ENCODE measurements at regions not wholly inside any gene's neighbourhood (a gene's known extent, or its start where the extent isn't known, plus 50 kb on each side); places are given as distances from the start of the nearest gene placed in this dataset.

GRCh38 chr1:209094384-209094783 lies 489.1 kb upstream of the CAMK1G start:
- Mint-ChIP-seq H3K9me3 (peaks cover 5% of the 10 kb centered on the region; the same call in 2 of the 3 replicates), H3K4me3 (no peak overlapping the region), H3K27me3 (ENCODE audit: insufficient read depth, low read depth, poor library complexity) (no peaks in the 10 kb centered on the region), H3K36me3 (ENCODE audit: low read depth) (no peaks in the 10 kb centered on the region), H3K27ac (no peak overlapping the region; the same call in 1 of the 2 replicates), H3K4me1 (no peaks in the 10 kb centered on the region)
- Histone ChIP-seq H3K27me3 (ENCODE audit: insufficient read depth) (no peaks in the 10 kb centered on the region), H4K20me1 (replicated peaks; ENCODE audit: insufficient read depth) (no peaks in the 10 kb centered on the region), H3F3A (replicated peaks; ENCODE audit: low read depth) (no peaks in the 10 kb centered on the region), H3K79me2 (replicated peaks; ENCODE audit: insufficient read depth) (no peaks in the 10 kb centered on the region), H3K4me2 (no peak overlapping the region), H3K27ac (ENCODE audit: low read depth) (no peak overlapping the region), H3K36me3 (ENCODE audit: insufficient read depth) (no peaks in the 10 kb centered on the region), H3K4me3 (no peak overlapping the region), H3K4me1 (ENCODE audit: insufficient read depth) (no peaks in the 10 kb centered on the region), H2AFZ (no peak overlapping the region), H3K9me2 (ENCODE audit: insufficient read depth) (no peaks in the 10 kb centered on the region)
- DNase-seq (ENCODE audit: low spot score): peak; percentile 54
- ATAC-seq: peak; percentile 81
- TF ChIP-seq STAT1 (IDR thresholded peaks at IDR 0.05; ENCODE audit: unreplicated experiment): no peak
- TF ChIP-seq, protein P1, sequence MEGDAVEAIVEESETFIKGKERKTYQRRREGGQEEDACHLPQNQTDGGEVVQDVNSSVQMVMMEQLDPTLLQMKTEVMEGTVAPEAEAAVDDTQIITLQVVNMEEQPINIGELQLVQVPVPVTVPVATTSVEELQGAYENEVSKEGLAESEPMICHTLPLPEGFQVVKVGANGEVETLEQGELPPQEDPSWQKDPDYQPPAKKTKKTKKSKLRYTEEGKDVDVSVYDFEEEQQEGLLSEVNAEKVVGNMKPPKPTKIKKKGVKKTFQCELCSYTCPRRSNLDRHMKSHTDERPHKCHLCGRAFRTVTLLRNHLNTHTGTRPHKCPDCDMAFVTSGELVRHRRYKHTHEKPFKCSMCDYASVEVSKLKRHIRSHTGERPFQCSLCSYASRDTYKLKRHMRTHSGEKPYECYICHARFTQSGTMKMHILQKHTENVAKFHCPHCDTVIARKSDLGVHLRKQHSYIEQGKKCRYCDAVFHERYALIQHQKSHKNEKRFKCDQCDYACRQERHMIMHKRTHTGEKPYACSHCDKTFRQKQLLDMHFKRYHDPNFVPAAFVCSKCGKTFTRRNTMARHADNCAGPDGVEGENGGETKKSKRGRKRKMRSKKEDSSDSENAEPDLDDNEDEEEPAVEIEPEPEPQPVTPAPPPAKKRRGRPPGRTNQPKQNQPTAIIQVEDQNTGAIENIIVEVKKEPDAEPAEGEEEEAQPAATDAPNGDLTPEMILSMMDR (conservative IDR thresholded peaks at IDR 0.05; ENCODE audit: low read depth in 2 of 2): peak; percentile 45 to 59

DNA sequence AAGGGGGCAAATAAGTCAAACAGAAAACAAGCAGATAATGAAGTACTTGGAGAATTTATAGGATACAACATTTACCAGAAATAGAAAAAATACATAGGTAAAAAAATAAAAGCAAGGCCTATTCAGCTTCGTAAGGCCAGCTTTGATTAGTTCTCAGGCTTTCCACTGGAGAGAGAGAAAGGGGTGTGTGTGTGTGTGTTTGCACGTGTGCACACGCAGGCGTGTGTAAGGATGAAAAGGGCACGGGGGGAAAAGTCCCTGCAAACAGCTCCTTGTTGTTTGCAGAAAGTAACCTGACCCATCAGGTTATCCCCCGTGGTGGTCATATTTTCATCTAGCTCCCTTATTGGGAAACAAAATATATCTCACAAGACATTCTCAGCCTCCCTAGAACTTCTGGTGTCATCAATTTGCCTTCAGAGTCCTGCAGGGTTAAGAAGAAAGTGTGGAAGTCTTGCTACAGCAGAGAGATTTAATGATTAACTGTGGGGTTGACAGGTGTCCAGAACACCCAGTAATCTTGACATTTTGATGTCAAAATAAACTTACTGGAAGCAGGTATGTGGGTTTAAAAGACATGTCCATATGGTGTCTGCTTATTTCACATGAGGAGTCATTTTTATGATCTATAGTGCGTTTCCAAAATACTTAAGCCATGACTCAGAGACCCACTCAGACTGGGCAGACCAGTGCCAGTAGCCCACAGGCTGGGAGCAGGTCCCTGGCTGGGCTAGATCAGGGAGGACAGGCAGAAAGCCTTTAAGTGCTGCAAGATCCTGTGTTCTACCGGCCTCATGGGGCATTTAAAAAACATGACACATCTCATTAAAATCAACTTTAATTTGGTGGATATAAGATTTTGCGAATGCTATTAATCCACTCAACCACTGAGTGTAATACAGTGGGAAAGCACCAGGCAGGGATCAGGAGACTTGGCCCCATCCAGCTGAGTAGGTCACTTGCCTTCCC lies 487.6 kb upstream of the CAMK1G start:
- H3K27me3 ChIP-seq (ENCODE audit: insufficient read depth): no peaks in the 10 kb centered on the region
- no peak for DNase-seq (ENCODE audit: low spot score)
- no peaks in the 10 kb centered on the region for H3K4me1 Mint-ChIP-seq
- no peaks in the 10 kb centered on the region for H3K79me2 ChIP-seq (replicated peaks; ENCODE audit: insufficient read depth)
- H3K27ac Mint-ChIP-seq: no peak overlapping the region
- H3K4me1 ChIP-seq (ENCODE audit: insufficient read depth): no peaks in the 10 kb centered on the region
- ATAC-seq: no peak
- H3K27ac ChIP-seq (ENCODE audit: low read depth): no peak overlapping the region
- no peak overlapping the region for H3K4me2 ChIP-seq
- H3K36me3 Mint-ChIP-seq (ENCODE audit: low read depth): no peaks in the 10 kb centered on the region
- no peak overlapping the region for H3K4me3 ChIP-seq
- no peaks in the 10 kb centered on the region for H3F3A ChIP-seq (replicated peaks; ENCODE audit: low read depth)
- no peak overlapping the region for H3K4me3 Mint-ChIP-seq
- H3K36me3 ChIP-seq (ENCODE audit: insufficient read depth): no peaks in the 10 kb centered on the region
- H3K9me2 ChIP-seq (ENCODE audit: insufficient read depth): no peaks in the 10 kb centered on the region
- no peak overlapping the region for H2AFZ ChIP-seq
- H3K9me3 Mint-ChIP-seq: no peaks in the 10 kb centered on the region
- no peaks in the 10 kb centered on the region for H3K27me3 Mint-ChIP-seq (ENCODE audit: insufficient read depth, low read depth, poor library complexity)
- H4K20me1 ChIP-seq (replicated peaks; ENCODE audit: insufficient read depth): no peaks in the 10 kb centered on the region
- TF ChIP-seq ZNF114 (CRISPR knock-in tag; IDR thresholded peaks at IDR 0.05) (no peak), POLR2AphosphoS5 (IDR thresholded peaks at IDR 0.05; ENCODE audit: low read depth) (no peak), CREB1 (CRISPR knock-in tag; IDR thresholded peaks at IDR 0.05; ENCODE audit: low read depth) (no peak), NANOG (IDR thresholded peaks at IDR 0.05; ENCODE audit: borderline replicate concordance) (no peak), ZNF331 (CRISPR knock-in tag; IDR thresholded peaks at IDR 0.05; ENCODE audit: low read depth) (no peak)
- TF ChIP-seq, protein P2, sequence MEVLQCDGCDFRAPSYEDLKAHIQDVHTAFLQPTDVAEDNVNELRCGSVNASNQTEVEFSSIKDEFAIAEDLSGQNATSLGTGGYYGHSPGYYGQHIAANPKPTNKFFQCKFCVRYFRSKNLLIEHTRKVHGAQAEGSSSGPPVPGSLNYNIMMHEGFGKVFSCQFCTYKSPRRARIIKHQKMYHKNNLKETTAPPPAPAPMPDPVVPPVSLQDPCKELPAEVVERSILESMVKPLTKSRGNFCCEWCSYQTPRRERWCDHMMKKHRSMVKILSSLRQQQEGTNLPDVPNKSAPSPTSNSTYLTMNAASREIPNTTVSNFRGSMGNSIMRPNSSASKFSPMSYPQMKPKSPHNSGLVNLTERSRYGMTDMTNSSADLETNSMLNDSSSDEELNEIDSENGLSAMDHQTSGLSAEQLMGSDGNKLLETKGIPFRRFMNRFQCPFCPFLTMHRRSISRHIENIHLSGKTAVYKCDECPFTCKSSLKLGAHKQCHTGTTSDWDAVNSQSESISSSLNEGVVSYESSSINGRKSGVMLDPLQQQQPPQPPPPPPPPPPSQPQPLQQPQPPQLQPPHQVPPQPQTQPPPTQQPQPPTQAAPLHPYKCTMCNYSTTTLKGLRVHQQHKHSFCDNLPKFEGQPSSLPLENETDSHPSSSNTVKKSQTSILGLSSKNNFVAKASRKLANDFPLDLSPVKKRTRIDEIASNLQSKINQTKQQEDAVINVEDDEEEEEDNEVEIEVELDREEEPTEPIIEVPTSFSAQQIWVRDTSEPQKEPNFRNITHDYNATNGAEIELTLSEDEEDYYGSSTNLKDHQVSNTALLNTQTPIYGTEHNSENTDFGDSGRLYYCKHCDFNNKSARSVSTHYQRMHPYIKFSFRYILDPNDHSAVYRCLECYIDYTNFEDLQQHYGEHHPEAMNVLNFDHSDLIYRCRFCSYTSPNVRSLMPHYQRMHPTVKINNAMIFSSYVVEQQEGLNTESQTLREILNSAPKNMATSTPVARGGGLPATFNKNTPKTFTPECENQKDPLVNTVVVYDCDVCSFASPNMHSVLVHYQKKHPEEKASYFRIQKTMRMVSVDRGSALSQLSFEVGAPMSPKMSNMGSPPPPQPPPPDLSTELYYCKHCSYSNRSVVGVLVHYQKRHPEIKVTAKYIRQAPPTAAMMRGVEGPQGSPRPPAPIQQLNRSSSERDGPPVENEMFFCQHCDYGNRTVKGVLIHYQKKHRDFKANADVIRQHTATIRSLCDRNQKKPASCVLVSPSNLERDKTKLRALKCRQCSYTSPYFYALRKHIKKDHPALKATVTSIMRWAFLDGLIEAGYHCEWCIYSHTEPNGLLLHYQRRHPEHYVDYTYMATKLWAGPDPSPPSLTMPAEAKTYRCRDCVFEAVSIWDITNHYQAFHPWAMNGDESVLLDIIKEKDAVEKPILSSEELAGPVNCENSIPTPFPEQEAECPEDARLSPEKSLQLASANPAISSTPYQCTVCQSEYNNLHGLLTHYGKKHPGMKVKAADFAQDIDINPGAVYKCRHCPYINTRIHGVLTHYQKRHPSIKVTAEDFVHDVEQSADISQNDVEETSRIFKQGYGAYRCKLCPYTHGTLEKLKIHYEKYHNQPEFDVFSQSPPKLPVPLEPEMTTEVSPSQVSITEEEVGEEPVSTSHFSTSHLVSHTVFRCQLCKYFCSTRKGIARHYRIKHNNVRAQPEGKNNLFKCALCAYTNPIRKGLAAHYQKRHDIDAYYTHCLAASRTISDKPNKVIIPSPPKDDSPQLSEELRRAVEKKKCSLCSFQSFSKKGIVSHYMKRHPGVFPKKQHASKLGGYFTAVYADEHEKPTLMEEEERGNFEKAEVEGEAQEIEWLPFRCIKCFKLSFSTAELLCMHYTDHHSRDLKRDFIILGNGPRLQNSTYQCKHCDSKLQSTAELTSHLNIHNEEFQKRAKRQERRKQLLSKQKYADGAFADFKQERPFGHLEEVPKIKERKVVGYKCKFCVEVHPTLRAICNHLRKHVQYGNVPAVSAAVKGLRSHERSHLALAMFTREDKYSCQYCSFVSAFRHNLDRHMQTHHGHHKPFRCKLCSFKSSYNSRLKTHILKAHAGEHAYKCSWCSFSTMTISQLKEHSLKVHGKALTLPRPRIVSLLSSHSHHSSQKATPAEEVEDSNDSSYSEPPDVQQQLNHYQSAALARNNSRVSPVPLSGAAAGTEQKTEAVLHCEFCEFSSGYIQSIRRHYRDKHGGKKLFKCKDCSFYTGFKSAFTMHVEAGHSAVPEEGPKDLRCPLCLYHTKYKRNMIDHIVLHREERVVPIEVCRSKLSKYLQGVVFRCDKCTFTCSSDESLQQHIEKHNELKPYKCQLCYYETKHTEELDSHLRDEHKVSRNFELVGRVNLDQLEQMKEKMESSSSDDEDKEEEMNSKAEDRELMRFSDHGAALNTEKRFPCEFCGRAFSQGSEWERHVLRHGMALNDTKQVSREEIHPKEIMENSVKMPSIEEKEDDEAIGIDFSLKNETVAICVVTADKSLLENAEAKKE (CRISPR knock-in tag; IDR thresholded peaks at IDR 0.05): no peak
- TF ChIP-seq, protein P1 (conservative IDR thresholded peaks at IDR 0.05; ENCODE audit: low read depth in 2 of 2): no peak

All from GM23338 (cell line).